ENCODE measurements at regions not wholly inside any gene's neighbourhood (a gene's known extent, or its start where the extent isn't known, plus 50 kb on each side); places are given as distances from the start of the nearest gene placed in this dataset.

GRCh38 chr1:72516264-72516663 lies 233.9 kb upstream of the NEGR1 start:
- TF ChIP-seq CTCF (IDR thresholded peaks at IDR 0.05; ENCODE audit: insufficient read depth, low read length, poor library complexity, severe bottlenecking) (no peak), EZH2phosphoT487 (conservative IDR thresholded peaks at IDR 0.05; ENCODE audit: low read length) (no peak)
